ENCODE measurements at regions not wholly inside any gene's neighbourhood (a gene's known extent, or its start where the extent isn't known, plus 50 kb on each side); places are given as distances from the start of the nearest gene placed in this dataset.

- DNase-seq (ENCODE audit: low spot score) (no peak), ATAC-seq (ENCODE audit: low FRiP score) (no peak)
- TF ChIP-seq, protein P1, sequence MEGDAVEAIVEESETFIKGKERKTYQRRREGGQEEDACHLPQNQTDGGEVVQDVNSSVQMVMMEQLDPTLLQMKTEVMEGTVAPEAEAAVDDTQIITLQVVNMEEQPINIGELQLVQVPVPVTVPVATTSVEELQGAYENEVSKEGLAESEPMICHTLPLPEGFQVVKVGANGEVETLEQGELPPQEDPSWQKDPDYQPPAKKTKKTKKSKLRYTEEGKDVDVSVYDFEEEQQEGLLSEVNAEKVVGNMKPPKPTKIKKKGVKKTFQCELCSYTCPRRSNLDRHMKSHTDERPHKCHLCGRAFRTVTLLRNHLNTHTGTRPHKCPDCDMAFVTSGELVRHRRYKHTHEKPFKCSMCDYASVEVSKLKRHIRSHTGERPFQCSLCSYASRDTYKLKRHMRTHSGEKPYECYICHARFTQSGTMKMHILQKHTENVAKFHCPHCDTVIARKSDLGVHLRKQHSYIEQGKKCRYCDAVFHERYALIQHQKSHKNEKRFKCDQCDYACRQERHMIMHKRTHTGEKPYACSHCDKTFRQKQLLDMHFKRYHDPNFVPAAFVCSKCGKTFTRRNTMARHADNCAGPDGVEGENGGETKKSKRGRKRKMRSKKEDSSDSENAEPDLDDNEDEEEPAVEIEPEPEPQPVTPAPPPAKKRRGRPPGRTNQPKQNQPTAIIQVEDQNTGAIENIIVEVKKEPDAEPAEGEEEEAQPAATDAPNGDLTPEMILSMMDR (IDR thresholded peaks at IDR 0.05), result no peak
Measured at GRCh38 chr4:78720204-78720603, 55.9 kb upstream of the BMP2K start.

- TF ChIP-seq, protein P1 (IDR thresholded peaks at IDR 0.05), result no peak
- DNase-seq (ENCODE audit: low spot score), result no peak
- ATAC-seq (ENCODE audit: low FRiP score), result no peak
Measured at GRCh38 chr4:78720994-78721677, 55.0 kb upstream of the BMP2K start.

GRCh38 chr4:78721747-78722146 is 54.4 kb upstream of the BMP2K start:
- ATAC-seq (ENCODE audit: low FRiP score) (no peak), DNase-seq (ENCODE audit: low spot score) (no peak)
- TF ChIP-seq, protein P1 (IDR thresholded peaks at IDR 0.05), result no peak

DNA sequence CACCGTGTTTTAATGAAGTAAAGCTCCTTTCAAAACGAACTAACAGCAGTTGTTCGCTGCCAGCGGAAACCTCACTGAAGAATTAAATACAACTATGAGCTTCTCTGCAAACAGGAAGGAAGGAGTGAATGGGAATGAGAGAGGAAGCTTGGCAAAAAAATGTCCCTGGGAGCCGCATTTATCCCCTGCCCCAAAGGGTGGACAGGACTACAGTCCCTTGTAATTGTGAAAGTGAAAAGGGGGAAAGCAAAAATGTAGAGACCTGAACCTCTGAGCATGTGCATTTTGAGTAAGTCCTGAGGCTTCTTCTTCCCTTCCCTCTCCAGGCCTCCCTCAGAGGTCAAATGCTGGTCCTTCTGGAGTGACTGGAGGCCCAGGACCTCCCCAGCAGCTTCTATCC is 53.8 kb upstream of the BMP2K start:
- TF ChIP-seq, protein P1 (IDR thresholded peaks at IDR 0.05), result no peak
- ATAC-seq (ENCODE audit: low FRiP score) (no peak), DNase-seq (ENCODE audit: low spot score) (no peak)

GRCh38 chr4:78722878-78723277 is 53.3 kb upstream of the BMP2K start:
- DNase-seq (ENCODE audit: low spot score), result no peak
- ATAC-seq (ENCODE audit: low FRiP score), result no peak
- TF ChIP-seq, protein P1 (IDR thresholded peaks at IDR 0.05), result no peak

All from omental fat pad (tissue), 3 donors.